Neural cell (in vitro differentiated cells): ENCODE measurements at regions not wholly inside any gene's neighbourhood (a gene's known extent, or its start where the extent isn't known, plus 50 kb on each side); places are given as distances from the start of the nearest gene placed in this dataset.

Experiments
- EZH2 ChIP-seq: fragments of 200-600, 300-800 bp; shearing (Covaris generic), sonication (generic); IDR thresholded peaks from 2 replicates; pipeline ENCODE4 v1.6.1; 2014; ENCODE audit warnings: antibody characterized with exemption, low read length, borderline replicate concordance, mild to moderate bottlenecking; ENCODE audit not compliant: insufficient read depth, poor library complexity, severe bottlenecking
- POLR2AphosphoS5 ChIP-seq: IDR thresholded peaks from 2 replicates; pipeline ENCODE4 v1.6.1; 2012
- RAD21 ChIP-seq: fragments of 450-650 bp; conservative IDR thresholded peaks from 2 replicates; pipeline ENCODE4 v1.6.1; 2014; ENCODE audit warnings: antibody characterized with exemption, mild to moderate bottlenecking, moderate library complexity
- REST ChIP-seq: IDR thresholded peaks from 2 replicates; pipeline ENCODE4 v1.6.1; 2012; ENCODE audit warnings: borderline replicate concordance
- SMC3 ChIP-seq: fragments of 450-650 bp; conservative IDR thresholded peaks from 2 replicates; pipeline ENCODE4 v1.6.1; 2014; ENCODE audit warnings: antibody characterized with exemption, mild to moderate bottlenecking, moderate library complexity; ENCODE audit not compliant: poor library complexity
- TF ChIP-seq, protein P1 (sequence below): fragments of 450-650 bp; IDR thresholded peaks from 2 replicates; pipeline ENCODE4 v1.5.1; 2014; ENCODE audit warnings: antibody characterized with exemption, mild to moderate bottlenecking, moderate library complexity; ENCODE audit not compliant: poor library complexity, severe bottlenecking

GRCh38 chr14:52166822-52167221 is 98.0 kb upstream of the NID2 start:
- TF ChIP-seq, protein P1, sequence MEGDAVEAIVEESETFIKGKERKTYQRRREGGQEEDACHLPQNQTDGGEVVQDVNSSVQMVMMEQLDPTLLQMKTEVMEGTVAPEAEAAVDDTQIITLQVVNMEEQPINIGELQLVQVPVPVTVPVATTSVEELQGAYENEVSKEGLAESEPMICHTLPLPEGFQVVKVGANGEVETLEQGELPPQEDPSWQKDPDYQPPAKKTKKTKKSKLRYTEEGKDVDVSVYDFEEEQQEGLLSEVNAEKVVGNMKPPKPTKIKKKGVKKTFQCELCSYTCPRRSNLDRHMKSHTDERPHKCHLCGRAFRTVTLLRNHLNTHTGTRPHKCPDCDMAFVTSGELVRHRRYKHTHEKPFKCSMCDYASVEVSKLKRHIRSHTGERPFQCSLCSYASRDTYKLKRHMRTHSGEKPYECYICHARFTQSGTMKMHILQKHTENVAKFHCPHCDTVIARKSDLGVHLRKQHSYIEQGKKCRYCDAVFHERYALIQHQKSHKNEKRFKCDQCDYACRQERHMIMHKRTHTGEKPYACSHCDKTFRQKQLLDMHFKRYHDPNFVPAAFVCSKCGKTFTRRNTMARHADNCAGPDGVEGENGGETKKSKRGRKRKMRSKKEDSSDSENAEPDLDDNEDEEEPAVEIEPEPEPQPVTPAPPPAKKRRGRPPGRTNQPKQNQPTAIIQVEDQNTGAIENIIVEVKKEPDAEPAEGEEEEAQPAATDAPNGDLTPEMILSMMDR, result no peak
- TF ChIP-seq SMC3 (no peak), RAD21 (no peak), POLR2AphosphoS5 (no peak), REST (no peak), EZH2 (no peak)
